Esophagus muscularis mucosa (tissue), 4 donors: ENCODE measurements at regions not wholly inside any gene's neighbourhood (a gene's known extent, or its start where the extent isn't known, plus 50 kb on each side); places are given as distances from the start of the nearest gene placed in this dataset.

Source experiments
- CTCF ChIP-seq, 3 experiments: fragments of 200-600 bp in 2 of 3; fragments of 450-650 bp in 1 of 3; sonication (generic) in 2 of 3; IDR thresholded peaks; one replicate each; pipeline ENCODE4 v1.5.1; 2017 to 2019; ENCODE audit warnings: antibody characterized with exemption in 3 of 3, mild to moderate bottlenecking in 2 of 3, moderate library complexity in 1 of 3
- EP300 ChIP-seq: sonication (generic); formaldehyde crosslinking; IDR thresholded peaks from one replicate; pipeline ENCODE4 v1.6.1; 2017; ENCODE audit warnings: antibody characterized with exemption
- POLR2A ChIP-seq: fragments of 450-650 bp; IDR thresholded peaks from one replicate; pipeline ENCODE4 v1.6.1; 2017; ENCODE audit warnings: antibody characterized with exemption, moderate library complexity, mild to moderate bottlenecking, low read depth

- TF ChIP-seq CTCF (IDR thresholded peaks at IDR 0.05) (no peak), POLR2A (no peak), EP300 (no peak)
Observed at GRCh38 chr21:38056481-38056880, 140.2 kb upstream of the KCNJ6 start.
